HG02884 (cell line): ENCODE measurements at regions not wholly inside any gene's neighbourhood (a gene's known extent, or its start where the extent isn't known, plus 50 kb on each side); places are given as distances from the start of the nearest gene placed in this dataset.
"Not testable (repeated sequence)": the region's sequence is repeated elsewhere in the genome, so short reads cannot be mapped to it uniquely, and the experiment has no call there.

Experiments
- ATAC-seq: cut with Tn5 transposase; IDR thresholded peaks from one replicate; pipeline ENCODE4 v1.9.1; 2021; ENCODE audit warnings: mild to moderate bottlenecking, moderate library complexity; ENCODE audit not compliant: unreplicated experiment

DNA sequence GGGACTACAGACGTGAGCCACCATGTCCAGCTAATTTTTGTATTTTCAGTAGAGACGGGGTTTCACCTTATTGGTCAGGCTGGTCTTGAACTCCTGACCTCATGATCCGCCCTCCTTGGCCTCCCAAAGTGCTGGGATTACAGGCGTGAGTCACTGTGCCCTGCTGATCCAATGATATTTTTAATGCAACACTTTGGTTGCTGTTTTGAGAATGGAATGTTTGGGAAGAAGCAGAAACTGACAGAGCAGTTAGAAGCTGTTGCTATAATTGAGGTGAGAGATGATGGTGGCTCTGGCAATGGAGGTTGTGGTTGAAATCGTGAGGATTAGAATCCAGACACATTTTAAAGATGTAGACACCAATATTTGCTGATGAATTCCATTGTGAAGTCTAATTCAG lies 1209.9 kb upstream of the GOT2 start:
- ATAC-seq, result not testable (repeated sequence)

DNA sequence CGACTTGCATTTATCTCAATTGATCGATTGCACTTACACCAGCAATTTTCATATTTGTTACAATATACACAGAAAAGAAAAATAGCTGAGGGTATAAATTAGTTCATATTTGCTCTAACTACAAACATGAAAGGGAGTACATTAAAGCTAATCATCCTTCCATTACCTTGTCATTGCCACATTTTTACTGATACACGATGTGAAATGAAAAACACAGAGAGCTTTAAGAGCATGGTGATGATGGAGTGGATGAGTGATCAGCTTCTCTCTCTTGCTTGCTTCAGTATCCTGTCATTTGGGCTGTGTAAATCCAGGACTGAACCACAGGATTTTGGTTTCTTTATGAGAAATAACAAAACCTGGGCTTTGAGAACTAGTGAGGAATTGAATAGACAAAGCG lies 1207.5 kb upstream of the GOT2 start:
- no peak for ATAC-seq

DNA sequence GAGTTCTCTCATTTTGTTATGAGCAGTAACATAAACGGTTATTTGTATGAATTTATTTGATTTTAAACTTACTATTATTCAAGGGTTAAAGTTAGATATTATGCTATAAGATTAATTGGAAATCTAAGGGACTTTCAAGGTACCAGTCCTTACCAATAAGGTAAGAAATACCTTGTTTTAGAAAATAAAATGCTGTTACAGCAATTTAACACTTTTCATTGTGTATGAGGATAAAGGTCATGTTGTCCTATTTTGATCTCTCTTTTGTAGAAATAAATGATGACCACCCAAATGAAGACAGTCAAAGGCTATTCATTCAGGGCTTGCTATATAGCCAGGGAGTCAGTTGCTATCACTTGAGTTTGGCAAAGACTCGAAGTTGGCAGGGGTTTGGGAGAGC lies 1185.9 kb upstream of the GOT2 start:
- ATAC-seq, result no peak

DNA sequence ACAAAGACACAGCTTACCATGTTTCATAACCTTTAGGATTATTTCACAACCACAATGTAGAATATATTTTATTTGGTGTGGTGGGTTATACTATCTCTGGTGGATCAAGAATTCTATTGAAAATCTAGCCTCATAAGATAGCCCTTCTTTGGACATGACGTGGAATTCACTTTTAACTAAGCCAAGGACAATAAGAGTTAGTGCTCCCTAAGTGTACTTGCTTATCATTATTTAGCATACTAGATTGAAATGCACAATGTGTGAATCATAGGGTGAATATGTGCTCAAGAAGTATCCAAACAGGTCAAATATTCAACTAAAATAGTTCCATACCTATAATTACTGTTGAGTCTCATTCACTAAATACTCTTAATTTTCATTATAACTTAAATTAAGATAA lies 1179.5 kb upstream of the GOT2 start:
- no peak for ATAC-seq

DNA sequence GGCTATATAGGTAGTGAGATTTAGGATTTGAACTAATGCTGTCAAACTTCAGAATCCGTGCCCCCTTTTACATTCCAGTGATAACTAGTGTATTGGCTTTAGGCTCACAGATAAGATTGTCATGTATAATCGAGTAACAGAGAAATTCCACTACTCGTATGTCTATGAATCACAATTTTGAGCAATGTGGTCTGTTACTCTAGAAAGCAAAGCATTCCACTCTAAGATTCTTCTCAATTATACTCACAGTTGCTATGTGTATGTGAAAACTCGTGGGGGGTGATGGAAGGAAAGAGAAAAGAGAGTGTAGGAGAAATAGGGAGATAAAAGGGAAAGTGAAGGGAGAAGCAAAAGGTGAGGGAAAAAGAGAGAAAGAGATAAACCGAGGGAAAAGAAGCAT lies 1175.1 kb upstream of the GOT2 start:
- ATAC-seq, result no peak

DNA sequence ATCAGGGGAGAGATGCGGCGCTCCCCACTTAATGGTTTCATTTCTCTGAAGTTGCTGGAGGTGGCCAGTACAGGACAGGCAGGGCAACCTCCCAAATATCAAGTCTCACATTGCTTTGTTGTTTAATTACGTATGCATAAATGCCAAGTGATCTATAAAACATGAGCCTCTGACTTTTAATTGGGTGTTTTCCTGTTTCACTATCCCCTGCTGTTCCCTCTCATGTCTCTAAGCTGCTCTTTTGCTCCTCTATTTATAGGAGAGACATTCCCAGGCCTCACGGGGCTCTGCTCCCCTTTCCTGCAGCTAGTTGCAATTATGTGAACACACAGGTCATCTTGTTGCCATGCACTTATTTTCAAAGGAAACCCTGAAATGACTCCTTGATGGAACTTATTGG lies 1173.5 kb upstream of the GOT2 start:
- no peak for ATAC-seq

DNA sequence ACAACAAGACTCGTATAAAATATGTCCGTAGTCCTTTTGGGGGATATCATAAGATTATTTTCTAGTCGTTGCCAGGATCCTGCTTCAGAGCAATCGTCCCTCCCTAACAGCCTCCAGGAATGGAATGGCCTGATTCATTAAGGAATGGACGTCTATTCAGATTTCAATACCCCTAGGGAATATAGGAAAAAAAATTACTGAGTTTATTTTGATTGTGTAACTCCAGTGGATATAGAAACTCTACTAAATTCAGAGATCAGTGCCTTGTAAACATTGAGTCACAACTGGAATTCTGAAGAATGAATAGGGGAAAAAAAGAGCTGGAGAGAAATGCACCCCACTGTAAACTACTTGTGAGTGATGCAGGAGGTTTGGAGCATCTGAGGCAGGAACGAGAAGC lies 1171.5 kb upstream of the GOT2 start:
- ATAC-seq, result no peak

DNA sequence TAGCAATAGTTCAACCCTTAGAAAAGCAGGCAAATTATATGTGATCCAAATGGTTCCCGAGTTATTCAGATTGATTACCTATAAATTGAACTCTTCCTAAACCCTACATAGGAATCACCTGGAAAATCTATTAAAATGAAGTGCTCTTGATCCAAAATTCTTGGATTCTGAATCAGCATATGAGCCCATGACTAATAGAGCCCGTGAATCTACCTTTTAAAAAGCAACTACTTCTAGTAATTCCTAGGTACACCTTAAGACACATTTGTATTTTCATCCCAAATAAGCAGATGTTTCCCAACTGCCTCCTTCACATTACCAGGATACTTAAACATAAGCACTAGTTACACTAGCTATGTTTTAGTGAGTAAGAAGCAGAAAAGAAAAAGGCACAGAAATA lies 1171.0 kb upstream of the GOT2 start:
- no peak for ATAC-seq

DNA sequence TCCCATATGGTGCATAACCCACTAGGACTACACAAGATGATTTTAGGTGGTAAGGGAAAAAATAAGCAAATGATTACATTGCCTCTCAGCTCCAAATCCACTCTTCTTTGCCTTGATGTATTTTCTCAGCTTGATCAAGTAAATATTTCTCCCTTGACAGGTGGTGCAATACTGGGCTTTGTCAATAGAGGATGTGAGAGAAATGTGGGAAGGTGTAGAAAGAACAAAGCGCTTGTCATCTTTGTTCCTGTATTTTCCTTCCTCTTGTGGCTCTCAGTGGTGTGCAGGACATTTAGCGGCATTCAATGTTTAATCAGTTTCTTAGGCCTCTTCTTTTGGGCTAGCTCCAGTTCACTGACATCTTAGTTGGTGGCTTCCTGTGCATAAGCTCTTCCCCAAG lies 1165.8 kb upstream of the GOT2 start:
- no peak for ATAC-seq

DNA sequence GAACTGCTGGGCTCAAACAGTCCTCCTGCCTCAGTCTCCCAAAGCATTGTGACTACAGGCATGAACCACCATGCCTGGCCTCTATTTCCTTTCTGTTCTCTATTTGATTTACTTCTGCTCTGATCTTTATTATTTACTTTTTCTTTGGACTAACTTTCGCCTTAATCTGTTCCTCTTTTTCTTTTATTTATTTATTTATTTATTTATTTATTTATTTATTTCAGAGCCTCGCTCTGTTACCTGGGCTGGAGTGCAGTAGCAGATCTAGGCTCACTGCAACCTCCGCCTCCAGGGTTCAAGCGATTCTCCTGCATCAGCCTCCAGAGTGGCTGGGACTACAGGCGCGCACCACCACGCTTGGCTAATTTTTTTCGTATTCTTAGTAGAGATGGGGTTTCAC lies 1158.3 kb upstream of the GOT2 start:
- ATAC-seq, result no peak

DNA sequence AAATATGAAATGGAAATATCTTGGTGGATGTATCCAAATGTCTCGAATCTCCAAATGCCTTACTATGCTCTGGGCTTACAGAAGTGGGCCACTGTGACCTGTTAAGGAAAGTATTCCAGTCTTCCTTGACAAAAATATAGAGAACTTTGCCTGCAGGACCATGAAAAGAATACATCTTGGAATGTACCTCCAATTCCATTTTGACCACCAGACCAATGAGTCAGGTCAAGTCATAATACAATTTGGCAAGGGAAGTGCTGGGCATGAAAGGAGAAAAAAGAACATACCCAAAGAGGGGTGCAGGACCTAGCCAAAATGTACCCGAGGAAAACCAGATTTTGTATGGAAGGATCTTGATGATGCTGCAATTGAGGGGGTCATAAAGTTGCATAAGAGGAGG lies 1153.7 kb upstream of the GOT2 start:
- ATAC-seq, result no peak

DNA sequence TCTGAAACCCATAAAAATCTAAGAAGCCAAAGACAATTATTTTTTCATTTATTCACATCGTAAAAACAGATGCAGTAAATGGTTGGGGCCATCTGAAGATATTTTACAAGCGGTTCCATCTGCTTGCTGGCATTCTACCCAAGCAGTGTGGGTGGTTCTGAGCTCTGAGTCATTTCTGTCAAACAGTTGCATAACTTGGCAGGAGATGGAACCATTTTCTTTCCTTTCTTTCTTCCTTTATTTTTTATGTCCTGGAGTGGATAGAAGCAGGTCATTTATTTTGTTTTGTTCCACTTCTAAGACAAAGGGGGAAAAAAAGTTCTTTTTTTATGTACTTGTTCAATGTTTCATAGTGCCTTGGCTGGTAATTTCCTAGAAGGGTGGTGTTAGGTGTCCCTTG lies 1151.9 kb upstream of the GOT2 start:
- no peak for ATAC-seq

DNA sequence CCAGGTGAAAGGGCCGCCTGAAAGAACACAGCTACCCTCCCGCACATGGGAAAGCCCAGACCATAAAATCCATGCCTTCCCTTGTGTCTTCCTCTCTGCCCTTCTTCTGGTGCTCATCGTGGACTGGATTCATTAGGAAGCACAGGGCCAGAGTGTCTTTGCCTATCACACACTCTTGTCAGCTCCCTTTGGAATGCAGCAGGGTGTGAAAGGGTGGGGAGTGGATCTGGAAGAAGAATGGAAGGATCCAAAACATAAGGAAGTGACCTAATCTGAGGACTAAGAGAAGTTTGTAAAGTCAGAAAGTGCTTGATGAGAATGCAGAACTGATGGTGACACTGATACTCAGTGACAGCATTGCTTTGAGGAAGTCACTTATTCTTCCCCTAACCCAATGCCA lies 1147.3 kb upstream of the GOT2 start:
- no peak for ATAC-seq

DNA sequence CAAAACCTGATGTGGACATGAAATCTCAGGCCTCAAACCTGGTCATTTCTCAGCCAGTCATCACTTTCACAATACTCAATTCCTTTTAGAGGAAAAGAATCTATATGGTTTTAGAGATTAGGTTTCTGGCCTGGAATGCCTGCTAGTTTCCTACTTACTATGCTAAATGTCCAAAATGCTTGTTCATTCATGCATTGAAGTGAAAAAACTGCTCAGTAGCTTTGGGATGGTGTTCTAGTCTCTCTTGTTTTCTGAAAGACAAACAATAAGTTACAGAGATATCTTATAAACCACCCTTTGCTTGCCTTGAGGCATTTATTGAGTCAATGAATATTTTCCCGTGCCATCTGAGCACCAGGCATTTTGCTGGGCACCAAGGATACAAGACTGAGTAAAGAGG lies 1146.5 kb upstream of the GOT2 start:
- ATAC-seq, result no peak

DNA sequence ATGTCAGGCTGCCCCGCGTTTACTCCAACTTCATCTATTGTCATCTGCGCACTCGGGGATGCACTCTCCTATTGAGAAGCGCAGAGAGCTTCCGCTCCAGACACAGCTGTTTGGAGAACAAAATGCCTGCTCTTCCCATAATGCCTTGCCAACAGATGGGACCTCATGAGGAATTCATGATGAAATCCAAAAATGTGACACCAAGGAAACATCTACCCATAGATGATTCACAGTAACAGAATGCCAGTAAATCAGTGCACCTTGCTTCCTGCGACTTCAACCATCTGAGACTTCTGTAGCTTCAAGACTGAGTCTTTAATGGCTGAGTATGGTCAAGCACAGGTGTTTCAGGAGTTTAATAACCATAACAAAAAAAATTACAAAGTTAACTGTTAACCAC lies 1144.9 kb upstream of the GOT2 start:
- no peak for ATAC-seq

DNA sequence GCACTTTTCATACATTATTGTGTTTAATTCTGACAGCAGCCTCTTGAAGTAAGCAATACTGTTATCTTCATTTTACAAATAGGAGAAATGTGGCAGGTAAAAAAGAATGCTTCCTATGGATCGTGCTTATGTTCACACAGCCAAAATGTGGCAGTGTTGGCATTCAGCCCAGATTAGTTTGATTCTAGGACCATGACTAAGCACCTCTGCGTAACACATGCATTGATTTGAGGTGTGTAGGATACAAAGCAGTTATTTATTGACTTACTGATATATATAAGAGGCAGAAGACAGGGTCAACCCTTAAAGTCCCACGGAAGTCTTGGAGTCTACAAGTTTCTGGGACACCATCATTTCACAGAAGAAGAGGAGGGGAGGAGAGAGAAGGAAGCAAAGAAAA lies 1144.4 kb upstream of the GOT2 start:
- ATAC-seq, result no peak

DNA sequence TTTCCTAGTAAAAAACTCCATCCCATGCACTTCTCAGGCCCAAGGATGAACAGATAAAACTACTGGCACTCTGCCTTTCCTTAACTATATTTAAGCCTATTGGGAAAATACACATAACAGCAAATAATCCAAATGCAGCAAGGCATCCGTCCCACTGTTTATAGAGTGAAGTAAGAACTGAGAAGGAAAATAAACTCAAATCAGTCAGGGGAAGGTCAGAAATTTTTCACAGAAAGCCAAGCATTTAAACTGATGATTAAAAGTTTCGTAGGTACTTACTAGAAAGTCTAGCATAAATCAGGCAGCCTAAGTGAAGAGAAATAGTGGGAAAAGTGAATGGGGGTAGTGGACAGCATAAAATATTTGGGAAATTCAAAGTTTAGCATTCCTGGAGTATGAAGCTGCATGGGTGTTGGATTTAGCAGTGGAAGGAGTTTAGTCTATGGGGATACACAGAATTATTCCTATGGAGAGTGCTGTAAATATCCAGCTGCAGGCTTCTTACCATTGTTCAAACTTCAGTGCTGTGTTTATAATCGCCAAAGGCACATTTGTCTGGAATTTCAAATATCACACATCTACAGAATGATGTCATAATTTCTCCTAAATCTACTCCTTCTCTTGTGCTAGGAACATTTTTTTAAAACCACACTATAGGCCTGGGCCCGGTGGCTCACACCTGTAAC lies 1131.0 kb upstream of the GOT2 start:
- no peak for ATAC-seq

DNA sequence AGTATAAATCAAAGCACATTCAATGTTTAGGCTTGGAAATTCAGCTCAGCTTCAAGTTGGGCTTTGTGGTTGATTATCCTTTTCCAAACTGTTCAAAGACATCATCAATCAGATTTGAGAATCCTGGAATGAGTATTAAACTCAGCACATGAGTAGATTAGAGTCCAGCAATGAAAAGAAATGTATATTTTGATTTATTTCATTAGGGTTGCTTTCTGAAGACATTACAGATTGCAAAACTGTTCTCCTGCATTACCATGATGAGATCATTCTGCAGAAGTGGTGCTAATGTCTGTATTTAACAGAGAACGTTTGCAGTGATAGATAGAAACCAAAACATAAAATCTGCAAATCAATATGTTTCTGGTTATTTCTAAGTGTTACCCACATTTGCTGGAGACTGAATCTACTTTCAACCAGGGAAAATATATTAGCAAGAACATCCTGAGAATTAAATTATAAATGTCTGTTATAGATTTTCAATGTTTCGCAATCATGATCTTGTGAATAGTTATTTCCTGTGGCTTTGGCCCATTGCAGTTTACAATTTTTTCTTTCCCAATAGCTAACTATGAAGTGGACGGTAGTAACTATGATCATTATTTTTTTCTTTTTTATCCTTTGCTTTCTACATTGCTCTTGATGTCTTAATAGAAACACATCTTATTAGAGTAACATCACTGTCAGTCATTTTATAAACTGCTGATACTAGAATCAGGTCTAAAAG lies 1125.7 kb upstream of the GOT2 start:
- ATAC-seq, result no peak

DNA sequence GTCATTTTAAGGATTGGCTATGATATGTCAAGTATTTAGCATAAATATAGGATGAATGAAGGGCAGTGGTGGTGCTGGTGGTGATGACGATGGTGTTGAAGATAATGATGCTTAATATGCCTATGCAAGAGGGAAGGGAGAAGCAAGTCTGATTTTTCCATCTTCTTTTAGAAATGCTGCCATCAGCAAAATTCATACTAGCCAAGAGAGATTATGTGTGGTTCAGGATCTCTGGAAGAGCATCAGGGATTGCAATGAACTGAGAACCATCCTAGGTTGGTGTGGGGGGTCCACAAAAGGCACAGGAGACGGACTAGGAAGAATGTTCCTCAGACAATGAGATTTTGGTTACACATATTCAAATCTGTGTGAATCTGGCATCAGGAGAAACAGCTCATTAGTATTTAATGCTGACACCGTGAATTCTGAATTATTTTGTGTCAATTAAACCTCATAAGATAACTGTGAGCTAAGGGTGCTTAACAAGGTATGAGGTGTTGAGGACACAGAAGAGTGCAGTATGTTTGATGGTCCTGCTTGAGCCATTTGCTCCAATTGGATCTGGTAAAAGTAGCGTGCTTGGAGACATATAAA lies 1120.8 kb upstream of the GOT2 start:
- no peak for ATAC-seq

DNA sequence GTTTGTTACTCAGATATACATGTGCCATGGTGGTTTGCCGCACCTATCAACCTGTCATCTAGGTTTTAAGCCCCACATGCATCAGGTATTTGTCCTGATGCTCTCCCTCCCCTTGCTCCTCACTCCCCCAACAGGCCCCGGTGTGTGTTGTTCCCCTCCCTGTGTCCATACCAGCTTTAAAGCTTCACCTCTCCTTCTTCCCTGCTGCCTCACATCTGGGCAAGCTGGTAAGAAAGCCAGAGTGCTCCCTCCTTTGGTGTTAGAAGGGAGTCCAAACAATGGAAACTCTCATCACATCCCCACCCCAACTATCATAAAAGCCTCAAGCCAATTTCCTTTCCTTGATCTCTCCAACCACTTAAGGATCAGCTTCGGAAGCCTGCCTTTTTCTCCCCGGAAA lies 1115.6 kb upstream of the GOT2 start:
- ATAC-seq, result no peak

DNA sequence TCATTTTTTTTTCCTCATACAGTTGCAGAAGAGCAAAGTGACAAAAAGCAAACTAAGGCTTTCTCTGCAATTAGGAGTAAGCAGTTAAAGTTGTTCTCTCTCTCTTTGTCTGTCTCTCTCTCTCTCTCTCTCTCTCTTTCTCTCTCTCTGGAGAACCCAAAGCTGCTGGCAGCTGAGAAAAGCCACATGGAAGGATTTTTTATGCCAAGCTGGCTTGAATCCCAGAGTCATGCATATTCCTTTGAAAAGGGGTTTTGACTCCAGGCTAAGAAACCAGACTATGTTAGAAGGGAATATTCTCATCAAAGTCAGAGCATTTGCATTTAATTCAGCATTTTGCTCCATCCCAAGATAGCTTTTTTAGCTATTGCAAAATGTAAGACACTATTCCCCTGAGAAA lies 1114.2 kb upstream of the GOT2 start:
- no peak for ATAC-seq

DNA sequence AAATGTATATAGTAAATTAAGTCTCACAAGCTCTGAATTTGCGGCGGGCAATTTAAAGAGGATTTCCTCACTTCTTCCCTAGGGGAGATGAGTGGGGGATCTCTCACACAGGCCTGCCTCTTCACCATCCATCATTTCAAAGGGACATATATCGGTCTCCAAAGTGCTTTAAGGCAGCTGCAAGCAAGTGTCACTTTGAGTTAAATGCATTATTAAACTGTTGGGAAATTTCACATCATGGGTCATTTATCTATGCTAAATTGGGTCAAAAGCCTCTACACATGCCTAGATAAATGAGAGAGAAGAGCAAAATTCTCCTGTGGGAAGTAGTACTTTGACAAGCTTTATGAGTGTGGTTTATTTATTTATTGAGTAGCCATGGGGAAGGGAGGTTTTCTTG lies 1106.1 kb upstream of the GOT2 start:
- no peak for ATAC-seq

DNA sequence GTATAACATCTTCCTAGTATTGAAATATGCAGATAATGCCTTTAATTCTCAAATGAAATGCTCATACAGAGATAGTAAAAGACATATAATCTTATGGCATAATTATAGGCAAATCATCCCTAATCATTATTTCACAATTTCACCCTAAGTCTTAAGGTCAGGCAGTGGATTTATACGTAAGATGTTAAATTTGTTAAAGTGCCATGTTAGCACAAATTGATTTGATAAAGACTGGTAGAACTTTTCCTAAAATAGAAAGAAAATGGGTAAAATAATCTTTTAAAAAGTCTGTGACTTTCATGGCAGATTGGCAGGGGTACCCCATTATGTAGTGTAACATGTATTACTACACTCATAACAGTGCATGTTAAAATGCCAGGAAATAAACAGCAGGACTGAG lies 1092.7 kb upstream of the GOT2 start:
- no peak for ATAC-seq
